Neural progenitor cell (in vitro differentiated cells): ENCODE measurements at regions not wholly inside any gene's neighbourhood (a gene's known extent, or its start where the extent isn't known, plus 50 kb on each side); places are given as distances from the start of the nearest gene placed in this dataset.

Source experiments
- DNase-seq: peaks from one replicate; pipeline ENCODE4 v3.0.0-alpha.2; 2016; ENCODE audit warnings: low spot score
- H2AFZ ChIP-seq: fragments of 200-600 bp; sonication (generic); replicated peaks from 2 replicates; pipeline ENCODE4 v1.6.1; 2016; ENCODE audit warnings: antibody characterized with exemption
- H3F3A ChIP-seq: fragments of 200-600 bp; sonication (generic); 2 replicates; pipeline ENCODE4 v1.6.1; 2016; ENCODE audit warnings: antibody characterized with exemption, low read depth
- H3K27ac ChIP-seq: fragments of 200-600 bp; sonication (generic); 2 replicates; pipeline ENCODE4 v1.5.1; 2016; ENCODE audit warnings: mild to moderate bottlenecking
- H3K27me3 ChIP-seq: fragments of 200-600 bp; sonication (generic); 2 replicates; pipeline ENCODE4 v1.6.1; 2016; ENCODE audit warnings: mild to moderate bottlenecking, moderate library complexity
- H3K36me3 ChIP-seq: fragments of 200-600 bp; sonication (generic); 2 replicates; pipeline ENCODE4 v1.5.1; 2016
- H3K4me1 ChIP-seq: fragments of 200-600 bp; sonication (generic); 2 replicates; pipeline ENCODE4 v1.6.1; 2016; ENCODE audit warnings: mixed run types
- H3K4me2 ChIP-seq: fragments of 200-600 bp; sonication (generic); 2 replicates; pipeline ENCODE4 v1.6.1; 2016
- H3K4me3 ChIP-seq: fragments of 200-600 bp; sonication (generic); 2 replicates; pipeline ENCODE4 v1.5.1; 2016
- H3K79me2 ChIP-seq: fragments of 200-600 bp; sonication (generic); 2 replicates; pipeline ENCODE4 v1.6.1; 2016; ENCODE audit warnings: low read depth
- H3K9ac ChIP-seq: fragments of 200-600 bp; sonication (generic); 2 replicates; pipeline ENCODE4 v1.6.1; 2016
- H3K9me3 ChIP-seq: fragments of 200-600 bp; sonication (generic); 2 replicates; pipeline ENCODE4 v1.5.1; 2016; ENCODE audit warnings: low read depth
- H4K20me1 ChIP-seq: fragments of 200-600 bp; sonication (generic); 2 replicates; pipeline ENCODE4 v1.6.1; 2016; ENCODE audit warnings: low read depth
- H3K27ac Mint-ChIP-seq: 3 replicates; pipeline ENCODE4 v1.8.0; 2021; ENCODE audit warnings: mixed read lengths
- H3K27me3 Mint-ChIP-seq: 2 replicates; pipeline ENCODE4 v1.8.0; 2022; ENCODE audit warnings: low read depth, mild to moderate bottlenecking, inconsistent platforms, moderate library complexity, mixed read lengths; ENCODE audit not compliant: insufficient read depth
- H3K36me3 Mint-ChIP-seq: 3 replicates; pipeline ENCODE4 v1.8.0; 2021; ENCODE audit warnings: mixed read lengths
- H3K4me1 Mint-ChIP-seq: 3 replicates; pipeline ENCODE4 v1.8.0; 2021; ENCODE audit warnings: mixed read lengths
- H3K4me3 Mint-ChIP-seq: 3 replicates; pipeline ENCODE4 v1.8.0; 2021; ENCODE audit warnings: mild to moderate bottlenecking, moderate library complexity, mixed read lengths
- H3K9me3 Mint-ChIP-seq: 3 replicates; pipeline ENCODE4 v1.8.0; 2020; ENCODE audit warnings: mixed read lengths
- CTCF ChIP-seq: fragments of 200-600 bp; sonication (generic); IDR thresholded peaks from 2 replicates; pipeline ENCODE4 v1.5.1; 2017; ENCODE audit warnings: antibody characterized with exemption, mild to moderate bottlenecking
- EZH2 ChIP-seq: fragments of 200-600 bp; sonication (generic); IDR thresholded peaks from 2 replicates; pipeline ENCODE4 v1.6.1; 2017; ENCODE audit warnings: antibody characterized with exemption, mild to moderate bottlenecking, moderate library complexity
- EZH2phosphoT487 ChIP-seq: fragments of 200-600 bp; sonication (generic); IDR thresholded peaks from 2 replicates; pipeline ENCODE4 v1.6.1; 2017; ENCODE audit warnings: antibody characterized with exemption

- no peak overlapping the region for H3K4me3 ChIP-seq
- H4K20me1 ChIP-seq: no peaks in the 10 kb centered on the region
- H3K36me3 ChIP-seq: no peaks in the 10 kb centered on the region
- no peaks in the 10 kb centered on the region for H3K27me3 ChIP-seq
- H3K4me1 Mint-ChIP-seq: no peaks in the 10 kb centered on the region
- no peaks in the 10 kb centered on the region for H3K4me1 ChIP-seq
- H3K27ac Mint-ChIP-seq: no peak overlapping the region
- peak; percentile 25 for DNase-seq
- no peaks in the 10 kb centered on the region for H3K36me3 Mint-ChIP-seq
- H2AFZ ChIP-seq: peak overlapping the region; percentile 75
- no peaks in the 10 kb centered on the region for H3K9me3 ChIP-seq
- no peaks in the 10 kb centered on the region for H3K9me3 Mint-ChIP-seq
- no peak for TF ChIP-seq CTCF
- TF ChIP-seq EZH2phosphoT487: no peak
- no peak for TF ChIP-seq EZH2
- no peaks in the 10 kb centered on the region for H3F3A ChIP-seq
- no peaks in the 10 kb centered on the region for H3K27me3 Mint-ChIP-seq
- H3K27ac ChIP-seq: no peak overlapping the region
- H3K79me2 ChIP-seq: no peaks in the 10 kb centered on the region
- no peak overlapping the region for H3K4me3 Mint-ChIP-seq
- no peak overlapping the region for H3K4me2 ChIP-seq
- H3K9ac ChIP-seq: no peak overlapping the region
Observed at GRCh38 chr5:39772307-39772706, 347.5 kb upstream of the DAB2 start.

DNA sequence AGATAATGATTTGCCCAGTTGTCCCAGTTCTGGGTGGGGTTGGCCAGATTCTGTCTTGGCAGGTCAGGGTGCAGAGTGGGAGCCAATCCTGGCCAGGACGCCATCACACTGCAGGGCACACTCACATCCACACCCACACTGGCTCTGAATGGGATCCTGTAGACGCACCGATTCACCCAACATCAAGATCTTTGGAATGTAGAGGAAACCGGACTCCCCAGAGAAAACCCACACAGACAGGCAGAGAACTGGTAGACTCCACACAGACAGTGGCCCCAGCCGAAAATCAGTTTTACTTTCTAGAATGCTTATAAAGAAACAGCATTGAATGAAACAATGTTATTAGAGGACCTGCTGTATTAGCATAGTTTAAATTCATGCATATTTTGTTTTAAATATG is 343.1 kb upstream of the DAB2 start:
- no peaks in the 10 kb centered on the region for H3K36me3 Mint-ChIP-seq
- H3K9me3 Mint-ChIP-seq: no peaks in the 10 kb centered on the region
- no peak for TF ChIP-seq EZH2
- TF ChIP-seq EZH2phosphoT487: no peak
- TF ChIP-seq CTCF: no peak
- Histone ChIP-seq H4K20me1 (no peaks in the 10 kb centered on the region), H3K4me3 (no peak overlapping the region), H3K79me2 (no peaks in the 10 kb centered on the region), H3K9ac (no peak overlapping the region), H3K9me3 (no peaks in the 10 kb centered on the region), H3K27me3 (no peaks in the 10 kb centered on the region), H2AFZ (no peak overlapping the region), H3K4me2 (no peak overlapping the region), H3K36me3 (no peaks in the 10 kb centered on the region), H3K27ac (no peak overlapping the region), H3K4me1 (no peaks in the 10 kb centered on the region), H3F3A (no peaks in the 10 kb centered on the region)
- peaks cover 3% of the 10 kb centered on the region for H3K4me1 Mint-ChIP-seq
- DNase-seq: no peak
- no peak overlapping the region for H3K4me3 Mint-ChIP-seq
- no peak overlapping the region for H3K27ac Mint-ChIP-seq
- H3K27me3 Mint-ChIP-seq: no peaks in the 10 kb centered on the region

DNA sequence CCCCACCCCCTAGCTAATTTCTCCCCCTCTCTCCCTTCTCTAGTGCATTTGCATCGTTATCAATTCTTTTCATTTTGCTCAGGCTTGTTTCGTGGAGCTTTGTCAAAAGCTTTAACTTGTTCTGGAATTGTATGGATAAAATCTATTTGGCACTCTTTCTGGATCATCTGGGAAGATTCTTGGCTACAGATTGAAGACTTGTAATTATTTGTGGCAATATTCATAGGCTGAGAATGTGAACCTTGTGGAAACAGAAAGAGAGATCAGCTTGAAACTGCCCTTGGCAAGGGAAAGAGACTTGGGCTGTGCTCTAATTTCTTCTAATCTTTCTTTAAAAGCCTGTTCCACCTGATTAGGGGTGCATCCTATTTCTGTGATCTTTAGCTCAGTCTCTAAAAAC is 340.6 kb upstream of the DAB2 start:
- Histone ChIP-seq H4K20me1 (no peaks in the 10 kb centered on the region), H3K36me3 (no peaks in the 10 kb centered on the region), H3F3A (no peaks in the 10 kb centered on the region), H3K27me3 (no peaks in the 10 kb centered on the region), H3K79me2 (no peaks in the 10 kb centered on the region), H3K4me1 (no peaks in the 10 kb centered on the region), H2AFZ (no peak overlapping the region), H3K4me2 (no peak overlapping the region), H3K9ac (no peak overlapping the region), H3K4me3 (no peak overlapping the region), H3K27ac (no peak overlapping the region), H3K9me3 (no peaks in the 10 kb centered on the region)
- no peaks in the 10 kb centered on the region for H3K9me3 Mint-ChIP-seq
- no peak overlapping the region for H3K4me3 Mint-ChIP-seq
- DNase-seq: no peak
- TF ChIP-seq CTCF (no peak), EZH2 (no peak), EZH2phosphoT487 (no peak)
- no peaks in the 10 kb centered on the region for H3K27me3 Mint-ChIP-seq
- H3K36me3 Mint-ChIP-seq: no peaks in the 10 kb centered on the region
- H3K27ac Mint-ChIP-seq: no peak overlapping the region
- H3K4me1 Mint-ChIP-seq: peaks cover 3% of the 10 kb centered on the region

DNA sequence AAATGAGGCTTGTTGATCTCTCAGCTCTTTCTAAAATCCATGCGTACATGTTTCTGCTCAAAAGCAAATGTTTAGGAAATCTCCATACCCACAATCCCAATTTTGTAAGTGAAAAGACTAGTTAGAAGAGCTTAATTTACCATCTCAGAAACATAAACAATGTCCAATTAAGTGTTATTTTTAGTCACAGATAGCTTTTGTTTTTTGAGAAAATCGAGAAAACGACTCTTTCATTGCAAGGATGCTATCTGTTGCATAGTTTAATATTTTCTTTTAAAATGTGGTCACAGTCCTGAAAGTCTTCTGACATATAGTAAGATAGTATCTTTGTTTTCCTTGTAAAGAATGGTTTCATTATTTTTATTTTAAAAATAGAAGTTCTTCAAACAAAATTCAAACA is 338.0 kb upstream of the DAB2 start:
- no peaks in the 10 kb centered on the region for H3K4me1 ChIP-seq
- no peaks in the 10 kb centered on the region for H3K36me3 Mint-ChIP-seq
- no peak for TF ChIP-seq EZH2phosphoT487
- no peak for TF ChIP-seq CTCF
- TF ChIP-seq EZH2: no peak
- H3K27me3 Mint-ChIP-seq: no peaks in the 10 kb centered on the region
- H3F3A ChIP-seq: no peaks in the 10 kb centered on the region
- H3K4me1 Mint-ChIP-seq: peaks cover 3% of the 10 kb centered on the region
- no peak overlapping the region for H3K4me3 ChIP-seq
- no peak overlapping the region for H3K4me3 Mint-ChIP-seq
- DNase-seq: no peak
- H3K27ac Mint-ChIP-seq: no peak overlapping the region
- H2AFZ ChIP-seq: no peak overlapping the region
- H3K9me3 Mint-ChIP-seq: no peaks in the 10 kb centered on the region
- H3K79me2 ChIP-seq: no peaks in the 10 kb centered on the region
- no peaks in the 10 kb centered on the region for H3K36me3 ChIP-seq
- no peak overlapping the region for H3K9ac ChIP-seq
- H3K9me3 ChIP-seq: no peaks in the 10 kb centered on the region
- no peak overlapping the region for H3K27ac ChIP-seq
- no peak overlapping the region for H3K4me2 ChIP-seq
- no peaks in the 10 kb centered on the region for H3K27me3 ChIP-seq
- H4K20me1 ChIP-seq: no peaks in the 10 kb centered on the region
